ENCODE measurements at regions not wholly inside any gene's neighbourhood (a gene's known extent, or its start where the extent isn't known, plus 50 kb on each side); places are given as distances from the start of the nearest gene placed in this dataset.

GRCh38 chr1:87524021-87524754 lies 195.5 kb downstream of the LMO4 start:
- ChIA-PET POLR2A (no interaction called here), CTCF (no interaction called here)
- TF ChIP-seq SIN3A (IDR thresholded peaks at IDR 0.05; ENCODE audit: borderline replicate concordance, insufficient read depth, low read depth, low read length) (no peak), TCF7L2 (IDR thresholded peaks at IDR 0.05; ENCODE audit: low read depth, low read length) (no peak), POLR2AphosphoS5 (IDR thresholded peaks at IDR 0.05; ENCODE audit: low read depth, low read length) (no peak), REST (IDR thresholded peaks at IDR 0.05; ENCODE audit: insufficient read depth in 1 of 2, low read depth in 2 of 2, low read length in 1 of 2) (no peak), CTCF (IDR thresholded peaks at IDR 0.05) (no peak)
- H3K9me3 ChIP-seq (ENCODE audit: control insufficient read depth, insufficient read depth, low read depth, low read length): no peaks in the 10 kb centered on the region
- H3K27ac ChIP-seq (ENCODE audit: low read length): no peak overlapping the region
- ATAC-seq (no peak), DNase-seq (ENCODE audit: low read depth, low spot score) (no peak)
- H3K27me3 ChIP-seq (ENCODE audit: control insufficient read depth, insufficient read depth, low read length): no peaks in the 10 kb centered on the region
- no peaks in the 10 kb centered on the region for H3K36me3 ChIP-seq (ENCODE audit: control insufficient read depth, insufficient read depth, low read length)
- BruUV-seq (replicated peaks): no TSS peak
- H3K4me1 ChIP-seq (ENCODE audit: control insufficient read depth, insufficient read depth, low read length): no peaks in the 10 kb centered on the region
- H3K4me3 ChIP-seq (ENCODE audit: low read depth in 2 of 2, low read length in 2 of 2): no peak overlapping the region
- in situ Hi-C loops (cut with HindIII; ENCODE audit: low pct_unique_long_range_greater_than_20kb, low sequenced_read_pairs) (no loop called here), intact Hi-C loops (cut with micrococcal nuclease; ENCODE audit: unreplicated experiment) (no loop called here)

GRCh38 chr1:87528754-87529517 lies 200.3 kb downstream of the LMO4 start:
- TF ChIP-seq CTCF (IDR thresholded peaks at IDR 0.05) (no peak), TCF7L2 (IDR thresholded peaks at IDR 0.05; ENCODE audit: low read depth, low read length) (no peak), POLR2AphosphoS5 (IDR thresholded peaks at IDR 0.05; ENCODE audit: low read depth, low read length) (no peak), REST (IDR thresholded peaks at IDR 0.05; ENCODE audit: insufficient read depth in 1 of 2, low read depth in 2 of 2, low read length in 1 of 2) (no peak), SIN3A (IDR thresholded peaks at IDR 0.05; ENCODE audit: borderline replicate concordance, insufficient read depth, low read depth, low read length) (no peak)
- H3K4me1 ChIP-seq (ENCODE audit: control insufficient read depth, insufficient read depth, low read length): no peaks in the 10 kb centered on the region
- ChIA-PET POLR2A (no interaction called here), CTCF (no interaction called here)
- no peaks in the 10 kb centered on the region for H3K27me3 ChIP-seq (ENCODE audit: control insufficient read depth, insufficient read depth, low read length)
- no peak overlapping the region for H3K27ac ChIP-seq (ENCODE audit: low read length)
- H3K9me3 ChIP-seq (ENCODE audit: control insufficient read depth, insufficient read depth, low read depth, low read length): 0 out of 2 replicates have a peak, but pooled peaks cover 3% of the 10 kb centered on the region
- ATAC-seq (no peak), DNase-seq (ENCODE audit: low read depth, low spot score) (no peak)
- H3K36me3 ChIP-seq (ENCODE audit: control insufficient read depth, insufficient read depth, low read length): no peaks in the 10 kb centered on the region
- no peak overlapping the region for H3K4me3 ChIP-seq (ENCODE audit: low read depth in 2 of 2, low read length in 2 of 2)
- intact Hi-C loops (cut with micrococcal nuclease; ENCODE audit: unreplicated experiment) (no loop called here), in situ Hi-C loops (cut with HindIII; ENCODE audit: low pct_unique_long_range_greater_than_20kb, low sequenced_read_pairs) (no loop called here)
- BruUV-seq (replicated peaks): no TSS peak

All from Panc1 (cell line).